Activated naive CD4-positive, alpha-beta T cell treated with anti-CD3 and anti-CD28 coated beads for 36 hours (primary cell): ENCODE measurements at regions not wholly inside any gene's neighbourhood (a gene's known extent, or its start where the extent isn't known, plus 50 kb on each side); places are given as distances from the start of the nearest gene placed in this dataset.

Experiments
- CTCF ChIA-PET: fragments of 350-600 bp; sonication (Branson Sonifier 250); formaldehyde crosslinking; loops from one replicate; lab custom pipeline; 2021; ENCODE audit warnings: antibody characterized with exemption; lab: Charles Lee
- DNase-seq: peaks from one replicate; pipeline ENCODE4 v3.0.0-alpha.2; 2020
- H3K27ac Mint-ChIP-seq: one replicate; pipeline ENCODE4 v1.8.0; 2021; ENCODE audit warnings: mild to moderate bottlenecking, mixed read lengths
- H3K27me3 Mint-ChIP-seq: one replicate; pipeline ENCODE4 v1.8.0; 2021; ENCODE audit warnings: low read depth, mixed read lengths
- H3K36me3 Mint-ChIP-seq: one replicate; pipeline ENCODE4 v1.8.0; 2021; ENCODE audit warnings: low read depth, mixed read lengths
- H3K4me1 Mint-ChIP-seq: one replicate; pipeline ENCODE4 v1.8.0; 2021; ENCODE audit warnings: low read depth, mixed read lengths
- H3K4me3 Mint-ChIP-seq: one replicate; pipeline ENCODE4 v1.8.0; 2021; ENCODE audit warnings: mild to moderate bottlenecking, moderate library complexity, mixed read lengths
- H3K9me3 Mint-ChIP-seq: one replicate; pipeline ENCODE4 v1.8.0; 2021; ENCODE audit warnings: mixed read lengths
- intact Hi-C: fragments of 100-400 bp; cut with micrococcal nuclease; formaldehyde crosslinking; loops from one replicate; pipeline ENCODE4 v1.15.1; 2023

DNA sequence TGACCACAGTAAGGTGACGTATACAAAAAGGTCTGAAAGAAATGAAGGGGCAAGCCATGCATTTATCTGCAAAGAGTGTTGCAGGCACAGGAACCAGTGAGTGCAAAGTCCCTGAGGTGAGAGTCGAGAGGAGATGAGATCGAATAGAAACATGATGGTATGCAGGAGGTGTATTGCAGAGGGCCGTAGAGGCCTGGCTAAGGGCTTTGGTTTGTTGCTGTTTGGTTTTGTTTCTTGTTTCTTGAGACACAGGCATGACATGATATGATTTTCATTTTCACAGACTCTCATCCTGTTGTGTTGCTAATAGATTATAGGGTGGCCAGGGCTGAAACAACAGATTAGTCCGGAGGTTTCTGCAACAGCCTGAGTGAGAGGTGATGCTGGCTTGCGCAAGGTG, 80.4 kb downstream of the HSPH1 start:
- CTCF ChIA-PET, result no interaction called here
- peaks cover 8% of the 10 kb centered on the region for H3K27me3 Mint-ChIP-seq
- DNase-seq, result no peak
- peaks cover 6% of the 10 kb centered on the region for H3K4me1 Mint-ChIP-seq
- H3K27ac Mint-ChIP-seq, result no peak overlapping the region
- no peak overlapping the region for H3K4me3 Mint-ChIP-seq
- intact Hi-C loops, result no loop called here
- H3K9me3 Mint-ChIP-seq, result no peaks in the 10 kb centered on the region
- H3K36me3 Mint-ChIP-seq, result no peaks in the 10 kb centered on the region

DNA sequence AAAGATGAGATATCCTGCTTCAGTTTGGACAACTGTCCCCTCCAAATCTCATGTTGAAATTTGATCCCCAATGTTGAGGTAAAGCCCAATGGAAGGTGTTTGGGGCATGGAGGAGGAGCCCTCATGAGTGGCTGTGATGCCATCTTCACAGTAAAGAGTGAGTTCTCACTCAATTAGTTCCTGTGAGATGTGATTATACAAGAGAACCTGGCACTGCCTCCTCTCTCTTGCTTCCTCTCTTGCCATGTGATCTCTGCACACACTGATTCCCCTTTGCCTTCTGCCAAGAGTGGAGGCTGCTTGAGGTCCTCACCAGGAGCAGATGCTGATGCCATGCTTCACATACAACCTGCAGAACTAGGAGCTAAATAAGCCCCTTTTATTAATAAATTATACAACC, 86.9 kb downstream of the HSPH1 start:
- Mint-ChIP-seq H3K4me1 (peaks cover 9% of the 10 kb centered on the region), H3K9me3 (no peaks in the 10 kb centered on the region), H3K27me3 (peaks cover 3% of the 10 kb centered on the region), H3K4me3 (no peak overlapping the region), H3K36me3 (no peaks in the 10 kb centered on the region), H3K27ac (no peak overlapping the region)
- no peak for DNase-seq
- CTCF ChIA-PET, result interaction anchor here (2.4 kb wide), 1 partner anchor 30 kb away, joined by 12 read pairs; no protein-coding TSS in a partner anchor
- intact Hi-C loops, result loop anchor here (1.0 to 5.0 kb wide), 5 partner anchors 29 to 330 kb away; partner anchors contain the start of gene B3GLCT

DNA sequence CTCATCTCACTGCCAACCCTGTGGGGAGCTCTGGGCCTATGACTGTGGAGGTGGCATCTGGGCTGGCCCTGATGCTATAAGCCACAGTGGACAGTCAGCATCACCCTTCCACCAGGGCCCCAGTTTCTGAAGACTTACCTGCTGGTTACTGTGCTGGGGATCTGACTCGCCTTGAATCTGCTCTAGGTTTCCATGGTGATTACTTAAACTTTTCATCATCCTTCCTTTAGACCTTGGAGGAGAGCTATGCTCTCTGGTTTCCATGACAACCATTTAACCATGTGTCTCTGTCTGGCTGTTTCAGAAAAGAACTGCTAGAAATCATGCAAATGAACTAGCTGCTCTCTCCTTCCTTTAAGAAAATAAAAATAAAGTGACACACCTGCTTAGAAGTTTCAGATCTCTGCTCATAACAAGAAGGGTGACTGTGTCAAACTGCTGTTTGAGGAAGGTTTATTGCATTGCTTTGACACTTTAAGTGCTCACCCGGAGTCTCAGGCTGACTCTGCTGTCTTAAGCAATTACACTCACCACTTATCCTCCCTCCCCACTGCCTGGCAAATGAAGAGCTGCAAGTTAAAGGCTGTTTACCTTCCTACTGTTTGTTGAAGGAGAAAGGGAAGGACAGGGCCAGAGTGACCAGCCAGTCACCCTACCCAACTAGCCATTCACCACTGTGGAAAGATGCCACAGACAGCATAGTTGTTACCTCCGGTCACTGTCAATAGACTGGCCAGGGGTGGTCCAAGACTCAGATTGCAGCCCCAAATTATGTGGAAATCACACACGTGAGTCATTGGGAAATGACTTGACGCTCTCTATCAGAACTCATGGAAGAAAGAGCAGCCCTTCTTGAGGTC, 87.6 kb downstream of the HSPH1 start:
- no peak overlapping the region for H3K27ac Mint-ChIP-seq
- peaks cover 3% of the 10 kb centered on the region for H3K27me3 Mint-ChIP-seq
- H3K9me3 Mint-ChIP-seq, result no peaks in the 10 kb centered on the region
- no peaks in the 10 kb centered on the region for H3K36me3 Mint-ChIP-seq
- CTCF ChIA-PET, result interaction anchor here (0.6 to 2.4 kb wide), 2 partner anchors 29 to 377 kb away, joined by 3 to 12 read pairs; no protein-coding TSS in a partner anchor
- H3K4me1 Mint-ChIP-seq, result peaks cover 9% of the 10 kb centered on the region
- intact Hi-C loops, result loop anchor here (1.0 to 5.0 kb wide), 6 partner anchors 24 to 330 kb away; partner anchors contain the start of gene B3GLCT
- peak; percentile 70 for DNase-seq
- H3K4me3 Mint-ChIP-seq, result no peak overlapping the region

DNA sequence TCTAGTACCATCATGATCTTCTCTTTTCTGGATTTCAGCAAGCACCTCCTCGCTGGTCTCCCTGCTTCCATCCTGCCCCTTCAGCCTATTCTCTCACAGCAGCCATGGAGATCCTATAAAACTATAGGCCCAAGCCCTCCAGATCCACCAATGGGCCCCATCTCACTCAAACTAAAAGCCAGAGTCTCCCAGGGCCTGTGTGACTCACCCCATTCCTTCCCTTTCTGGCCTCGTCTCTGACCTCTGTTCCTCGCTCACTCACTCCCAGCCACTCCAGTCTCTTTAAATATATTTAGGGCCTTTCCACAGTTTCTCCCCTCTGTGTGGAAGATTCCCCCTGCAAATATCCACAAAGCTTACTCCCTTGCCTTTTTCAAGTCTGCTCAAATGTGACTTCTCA, 89.7 kb downstream of the HSPH1 start:
- H3K9me3 Mint-ChIP-seq, result no peaks in the 10 kb centered on the region
- CTCF ChIA-PET, result no interaction called here
- intact Hi-C loops, result loop anchor here (5.0 kb wide), 1 partner anchor 65 kb away; no protein-coding TSS in a partner anchor
- H3K27ac Mint-ChIP-seq, result no peak overlapping the region
- peaks cover 22% of the 10 kb centered on the region for H3K4me1 Mint-ChIP-seq
- H3K4me3 Mint-ChIP-seq, result no peak overlapping the region
- no peaks in the 10 kb centered on the region for H3K27me3 Mint-ChIP-seq
- H3K36me3 Mint-ChIP-seq, result no peaks in the 10 kb centered on the region
- DNase-seq, result no peak

- DNase-seq, result no peak
- CTCF ChIA-PET, result interaction anchor here (1.1 to 1.5 kb wide), 2 partner anchors 25 kb away, joined by 4 to 5 read pairs; no protein-coding TSS in a partner anchor
- intact Hi-C loops, result loop anchor here (5.0 kb wide), 1 partner anchor 67 kb away; no protein-coding TSS in a partner anchor
- H3K4me3 Mint-ChIP-seq, result no peak overlapping the region
- peaks cover 13% of the 10 kb centered on the region for H3K4me1 Mint-ChIP-seq
- H3K27ac Mint-ChIP-seq, result no peak overlapping the region
- H3K36me3 Mint-ChIP-seq, result no peaks in the 10 kb centered on the region
- H3K9me3 Mint-ChIP-seq, result no peaks in the 10 kb centered on the region
- H3K27me3 Mint-ChIP-seq, result no peaks in the 10 kb centered on the region
Measured at GRCh38 chr13:31069808-31070534, 91.7 kb downstream of the HSPH1 start.

DNA sequence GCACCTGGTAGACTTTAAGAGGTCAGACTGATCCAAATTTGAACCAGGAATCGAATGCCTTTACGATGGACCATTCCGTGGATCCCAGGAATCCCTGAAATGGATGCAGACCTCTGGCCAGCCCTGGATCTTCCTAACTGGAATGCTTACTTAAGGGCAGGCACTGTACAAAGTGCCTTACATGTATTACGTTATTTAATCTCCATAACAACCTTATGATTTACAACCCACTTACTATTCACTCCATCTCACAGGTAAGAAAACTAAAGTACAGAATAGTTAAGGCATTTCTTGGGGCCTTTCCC, 93.6 kb downstream of the HSPH1 start:
- Mint-ChIP-seq H3K4me1 (peaks cover 18% of the 10 kb centered on the region), H3K27ac (no peak overlapping the region)

GRCh38 chr13:31067416-31068118, 94.1 kb downstream of the HSPH1 start:
- Mint-ChIP-seq H3K27me3 (peaks cover 3% of the 10 kb centered on the region), H3K4me1 (peaks cover 18% of the 10 kb centered on the region), H3K9me3 (no peaks in the 10 kb centered on the region), H3K4me3 (no peak overlapping the region), H3K36me3 (no peaks in the 10 kb centered on the region), H3K27ac (no peak overlapping the region)
- CTCF ChIA-PET, result no interaction called here
- intact Hi-C loops, result no loop called here
- DNase-seq, result peak; percentile 15

More for the DNA sequence above, 93.6 kb downstream of the HSPH1 start:
- no peaks in the 10 kb centered on the region for H3K9me3 Mint-ChIP-seq
- H3K36me3 Mint-ChIP-seq, result no peaks in the 10 kb centered on the region
- CTCF ChIA-PET, result interaction anchor here (1.5 kb wide), 1 partner anchor 23 kb away, joined by 5 read pairs; no protein-coding TSS in a partner anchor
- H3K4me3 Mint-ChIP-seq, result no peak overlapping the region
- intact Hi-C loops, result no loop called here
- H3K27me3 Mint-ChIP-seq, result peaks cover 3% of the 10 kb centered on the region
- DNase-seq, result no peak

DNA sequence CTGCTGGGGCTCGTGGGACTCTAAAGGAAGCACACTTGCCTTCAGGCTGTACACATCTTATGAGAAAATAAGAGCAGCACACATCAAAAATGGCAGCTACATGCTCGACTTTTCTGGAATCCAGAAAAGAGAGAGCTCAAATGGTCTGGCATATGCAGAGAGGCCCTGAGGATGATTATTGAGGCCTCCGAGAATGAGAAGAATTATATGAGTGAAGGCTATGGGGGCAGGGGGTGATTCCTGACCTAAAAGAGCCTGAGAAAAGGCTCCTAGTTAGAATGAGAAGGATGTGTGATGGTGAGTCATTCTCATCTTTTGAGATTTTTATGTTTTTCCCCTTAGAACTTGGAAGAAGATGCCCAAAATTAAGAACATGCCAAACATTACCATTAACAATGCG, 97.1 kb downstream of the HSPH1 start:
- Mint-ChIP-seq H3K36me3 (no peaks in the 10 kb centered on the region), H3K27ac (no peak overlapping the region), H3K4me1 (peaks cover 18% of the 10 kb centered on the region), H3K27me3 (peaks cover 14% of the 10 kb centered on the region), H3K9me3 (no peaks in the 10 kb centered on the region), H3K4me3 (no peak overlapping the region)
- DNase-seq, result no peak
- CTCF ChIA-PET, result interaction anchor here (0.7 to 1.5 kb wide), 2 partner anchors 20 to 406 kb away, joined by 4 read pairs; no protein-coding TSS in a partner anchor
- intact Hi-C loops, result no loop called here

GRCh38 chr13:31063772-31064171, 97.9 kb downstream of the HSPH1 start:
- no peak for DNase-seq
- CTCF ChIA-PET, result no interaction called here
- Mint-ChIP-seq H3K27ac (no peak overlapping the region), H3K9me3 (no peaks in the 10 kb centered on the region), H3K4me3 (no peak overlapping the region), H3K27me3 (peaks cover 14% of the 10 kb centered on the region), H3K4me1 (peaks cover 18% of the 10 kb centered on the region), H3K36me3 (no peaks in the 10 kb centered on the region)
- intact Hi-C loops, result no loop called here

- no peak for DNase-seq
- H3K27ac Mint-ChIP-seq, result no peak overlapping the region
- H3K36me3 Mint-ChIP-seq, result no peaks in the 10 kb centered on the region
- H3K4me3 Mint-ChIP-seq, result no peak overlapping the region
- H3K4me1 Mint-ChIP-seq, result peaks cover 6% of the 10 kb centered on the region
- intact Hi-C loops, result no loop called here
- peaks cover 16% of the 10 kb centered on the region for H3K27me3 Mint-ChIP-seq
- H3K9me3 Mint-ChIP-seq, result no peaks in the 10 kb centered on the region
- CTCF ChIA-PET, result interaction anchor here (0.8 kb wide), 1 partner anchor 16 kb away, joined by 4 read pairs; no protein-coding TSS in a partner anchor
Measured at GRCh38 chr13:31060655-31061054, 101.0 kb downstream of the HSPH1 start.

GRCh38 chr13:31060220-31060619, 101.5 kb downstream of the HSPH1 start:
- H3K4me3 Mint-ChIP-seq, result no peak overlapping the region
- CTCF ChIA-PET, result interaction anchor here (0.8 kb wide), 1 partner anchor 16 kb away, joined by 4 read pairs; no protein-coding TSS in a partner anchor
- DNase-seq, result no peak
- H3K27me3 Mint-ChIP-seq, result peaks cover 16% of the 10 kb centered on the region
- intact Hi-C loops, result no loop called here
- H3K36me3 Mint-ChIP-seq, result no peaks in the 10 kb centered on the region
- no peak overlapping the region for H3K27ac Mint-ChIP-seq
- H3K9me3 Mint-ChIP-seq, result no peaks in the 10 kb centered on the region
- peaks cover 6% of the 10 kb centered on the region for H3K4me1 Mint-ChIP-seq
